ENCODE measurements at regions not wholly inside any gene's neighbourhood (a gene's known extent, or its start where the extent isn't known, plus 50 kb on each side); places are given as distances from the start of the nearest gene placed in this dataset.

GRCh38 chr7:25307624-25308023 lies 79.3 kb upstream of the NPVF start:
- TF ChIP-seq CTCF (conservative IDR thresholded peaks at IDR 0.05; ENCODE audit: low read depth, low read length), result no peak
- TF ChIP-seq EZH2 (IDR thresholded peaks at IDR 0.05; ENCODE audit: low read length, unreplicated experiment), result no peak

All from PC-3 (cell line).